ENCODE measurements at regions not wholly inside any gene's neighbourhood (a gene's known extent, or its start where the extent isn't known, plus 50 kb on each side); places are given as distances from the start of the nearest gene placed in this dataset.

- no peak for TF ChIP-seq CTCF (IDR thresholded peaks at IDR 0.05; ENCODE audit: low read depth, low read length, poor library complexity, severe bottlenecking)
- no peak for TF ChIP-seq EZH2phosphoT487 (IDR thresholded peaks at IDR 0.05; ENCODE audit: borderline replicate concordance, low read length)
These were observed 67.8 kb upstream of the CDK13 start for GRCh38 chr7:39882148-39882784.
